Stomach (tissue), 8 donors: ENCODE measurements at regions not wholly inside any gene's neighbourhood (a gene's known extent, or its start where the extent isn't known, plus 50 kb on each side); places are given as distances from the start of the nearest gene placed in this dataset.

Experiments used
- DNase-seq, 2 donors: peaks; one replicate each; pipeline versions ENCODE4 v3.0.0 to v3.0.0-alpha.2; 2013 to 2019
- H3K27ac ChIP-seq, 5 donors: fragments of 200-600 bp in 4 of 5; sonication (generic) in 4 of 5; one replicate each; pipeline ENCODE4 v1.5.1; 2013 to 2019; ENCODE audit warnings: mild to moderate bottlenecking in 1 of 5, moderate library complexity in 1 of 5
- H3K27me3 ChIP-seq, 3 donors: fragments of 200-600 bp; sonication (generic); one replicate each; pipeline ENCODE4 v1.5.1; 2017 to 2019; ENCODE audit warnings: mixed run types in 1 of 3
- H3K36me3 ChIP-seq, 4 donors: fragments of 200-600 bp; sonication (generic); 1 replicate in 3 of 4; 2 replicates in 1 of 4; pipeline ENCODE4 v1.5.1; 2016 to 2019
- H3K4me1 ChIP-seq, 4 donors: fragments of 200-600 bp; sonication (generic); one replicate each; pipeline ENCODE4 v1.5.1; 2016 to 2019
- H3K4me3 ChIP-seq, 4 donors: fragments of 200-600 bp; sonication (generic) in 3 of 4; one replicate each; pipeline ENCODE4 v1.5.1; 2016 to 2019; ENCODE audit warnings: mild to moderate bottlenecking in 1 of 4
- H3K9me3 ChIP-seq, 4 donors: fragments of 200-600 bp; sonication (generic); one replicate each; pipeline ENCODE4 v1.5.1; 2016 to 2019
- CTCF ChIP-seq, 7 experiments: fragments of 450-650 bp in 4 of 7; fragments of 200-600 bp in 3 of 7; sonication (generic) in 3 of 7; IDR thresholded peaks; one replicate each; pipeline ENCODE4 v1.5.1; 2016 to 2019; ENCODE audit warnings: antibody characterized with exemption in 7 of 7, control low read depth in 2 of 7, mild to moderate bottlenecking in 1 of 7
- EP300 ChIP-seq: sonication (generic); formaldehyde crosslinking; IDR thresholded peaks from one replicate; pipeline ENCODE4 v1.6.1; 2017; ENCODE audit warnings: antibody characterized with exemption
- POLR2A ChIP-seq, 4 donors: fragments of 450-650 bp; IDR thresholded peaks; one replicate each; pipeline ENCODE4 v1.6.1; 2016; ENCODE audit warnings: antibody characterized with exemption in 4 of 4, control low read depth in 2 of 4, mild to moderate bottlenecking in 1 of 4, moderate library complexity in 1 of 4
- POLR2AphosphoS5 ChIP-seq, 3 donors: sonication (generic); formaldehyde crosslinking; IDR thresholded peaks; one replicate each; pipeline ENCODE4 v1.6.1; 2016; ENCODE audit warnings: antibody characterized with exemption in 3 of 3
- WGBS, 5 donors: extraction: QIAGEN DNeasy Blood & Tissue Kit in 3 of 5; methylation state at CpG; one replicate each; pipeline versions ENCODE4 v1.1.5 to v1.1.7; 2013 to 2018; 5-methylcytosine and 5-hydroxymethylcytosine counted together
- intact Hi-C: fragments of 100-400 bp; cut with DNase I; formaldehyde crosslinking; loops from one replicate; pipeline ENCODE4 v1.15.1; 2023; ENCODE audit warnings: low total_unique reads
- donor health status: healthy with polysubstance abuse.
- donor health status: Bipolar disorder and iron deficiency.
- donor health status: healthy.

- 79 to 88% (median 81%) methylated on average over 4 of the region's 4 CpGs for WGBS, 5 donors
Measured at GRCh38 chr5:8059337-8059736, 190.4 kb downstream of the MTRR start.

GRCh38 chr5:8060235-8060952, 191.4 kb downstream of the MTRR start:
- Histone ChIP-seq H3K27me3 (no peaks in the 10 kb centered on the region), H3K36me3 (no peaks in the 10 kb centered on the region), H3K4me3 (no peak overlapping the region), H3K9me3 (no peaks in the 10 kb centered on the region), H3K4me1 (no peaks in the 10 kb centered on the region), H3K27ac (no peak overlapping the region)
- intact Hi-C loops: no loop called here
- 74 to 76% (median 74%) methylated on average over 11 of the region's 11 CpGs for WGBS, 5 donors
- no peak for DNase-seq
- TF ChIP-seq POLR2A (IDR thresholded peaks at IDR 0.05) (no peak), POLR2AphosphoS5 (IDR thresholded peaks at IDR 0.05) (no peak), EP300 (no peak), CTCF (IDR thresholded peaks at IDR 0.05) (no peak)

More at GRCh38 chr5:8059337-8059736, 190.4 kb downstream of the MTRR start:
- intact Hi-C loops: no loop called here
- Histone ChIP-seq H3K36me3 (no peaks in the 10 kb centered on the region), H3K4me1 (no peaks in the 10 kb centered on the region), H3K27me3 (no peaks in the 10 kb centered on the region), H3K27ac (no peak overlapping the region), H3K9me3 (no peaks in the 10 kb centered on the region), H3K4me3 (no peak overlapping the region)
- no peak for TF ChIP-seq POLR2A (IDR thresholded peaks at IDR 0.05)
- no peak for TF ChIP-seq POLR2AphosphoS5 (IDR thresholded peaks at IDR 0.05)
- no peak for TF ChIP-seq CTCF (IDR thresholded peaks at IDR 0.05)
- TF ChIP-seq EP300: no peak
- no peak for DNase-seq

GRCh38 chr5:8060953-8061429, 192.0 kb downstream of the MTRR start:
- H3K4me3 ChIP-seq: no peak overlapping the region
- peak in 1 of 2 donors; percentile 39 for DNase-seq
- WGBS, 5 donors: 40 to 59% (median 50%) methylated on average over 7 of the region's 7 CpGs
- no peaks in the 10 kb centered on the region for H3K36me3 ChIP-seq
- H3K4me1 ChIP-seq: no peaks in the 10 kb centered on the region
- no peaks in the 10 kb centered on the region for H3K27me3 ChIP-seq
- no peaks in the 10 kb centered on the region for H3K9me3 ChIP-seq
- intact Hi-C loops: no loop called here
- no peak overlapping the region for H3K27ac ChIP-seq
- TF ChIP-seq POLR2AphosphoS5 (IDR thresholded peaks at IDR 0.05): no peak
- TF ChIP-seq POLR2A (IDR thresholded peaks at IDR 0.05): no peak
- no peak for TF ChIP-seq CTCF (IDR thresholded peaks at IDR 0.05)
- TF ChIP-seq EP300: no peak

- intact Hi-C loops: no loop called here
- H3K27ac ChIP-seq: no peak overlapping the region
- no peak overlapping the region for H3K4me3 ChIP-seq
- no peaks in the 10 kb centered on the region for H3K27me3 ChIP-seq
- H3K36me3 ChIP-seq: no peaks in the 10 kb centered on the region
- no peak for TF ChIP-seq CTCF (IDR thresholded peaks at IDR 0.05)
- no peak for TF ChIP-seq POLR2AphosphoS5 (IDR thresholded peaks at IDR 0.05)
- no peak for TF ChIP-seq EP300
- no peak for TF ChIP-seq POLR2A (IDR thresholded peaks at IDR 0.05)
- H3K4me1 ChIP-seq: no peaks in the 10 kb centered on the region
- H3K9me3 ChIP-seq: no peaks in the 10 kb centered on the region
- WGBS, 5 donors: 73 to 88% (median 81%) methylated on average over 5 of the region's 5 CpGs
- no peak for DNase-seq
Measured at GRCh38 chr5:8062521-8062920, 193.6 kb downstream of the MTRR start.
